GM12878 (cell line): ENCODE measurements at regions not wholly inside any gene's neighbourhood (a gene's known extent, or its start where the extent isn't known, plus 50 kb on each side); places are given as distances from the start of the nearest gene placed in this dataset.

Experiments used
- ATAC-seq: fragments of 200-7000 bp; cut with Tn5 transposase; 3 replicates; pipeline ENCODE4 v1.9.1; 2020; ENCODE audit warnings: mild to moderate bottlenecking, moderate library complexity
- BruUV-seq: library from RNA; stranded (reverse); fragments of 400-500 nt; replicated peaks from 2 replicates; lab custom pipeline; 2021; lab: Mats Ljungman, UMichigan
- CTCF ChIA-PET: fragments of 300-600 bp; sonication (Branson Sonifier 250); formaldehyde crosslinking; extraction: SDS; loops from one replicate; lab custom pipeline; 2021; ENCODE audit warnings: inconsistent platforms; lab: Yijun Ruan, JAX
- POLR2A ChIA-PET: fragments of 350-600 bp; formaldehyde crosslinking; extraction: SDS; loops from one replicate; lab custom pipeline; 2021; ENCODE audit warnings: inconsistent platforms; lab: Charles Lee
- RAD21 ChIA-PET: fragments of 300-600 bp; sonication (Branson Sonifier 250); formaldehyde crosslinking; loops from one replicate; lab custom pipeline; 2023; ENCODE audit warnings: antibody characterized with exemption; ENCODE audit not compliant: unreplicated experiment; lab: Charles Lee
- SMC1A ChIA-PET: fragments of 300-600 bp; sonication (Branson Sonifier 250); formaldehyde crosslinking; loops from one replicate; lab custom pipeline; 2023; ENCODE audit not compliant: unreplicated experiment, uncharacterized antibody; lab: Charles Lee
- DNase-seq: peaks from one replicate; pipeline ENCODE4 v3.0.0-alpha.2; 2011; ENCODE audit warnings: low read depth, low spot score
- FAIRE-seq: peaks from 3 replicates; lab custom pipeline; 2011; peaks lifted over from hg19 to GRCh38; lab: Jason Lieb, UNC
- H2AFZ ChIP-seq: 2 replicates; pipeline ENCODE4 v1.6.0; 2011; ENCODE audit warnings: low read depth, low read length, control low read depth; ENCODE audit not compliant: control insufficient read depth
- H3K27ac ChIP-seq: 2 replicates; pipeline ENCODE4 v1.5.1; 2011; ENCODE audit warnings: control low read depth; ENCODE audit not compliant: control insufficient read depth, insufficient read depth
- H3K27me3 ChIP-seq, 2 experiments: replicated peaks in 1 of 2; 2 replicates each; pipeline versions ENCODE4 v1.6.0 to v1.6.1; 2011; ENCODE audit warnings: low read length in 1 of 2; ENCODE audit not compliant: control insufficient read depth in 2 of 2, insufficient read depth in 2 of 2
- H3K36me3 ChIP-seq, 2 experiments: 2 replicates each; pipeline ENCODE4 v1.5.1; 2011; ENCODE audit warnings: low read length in 1 of 2; ENCODE audit not compliant: control insufficient read depth in 2 of 2, insufficient read depth in 2 of 2
- H3K4me1 ChIP-seq: 2 replicates; pipeline ENCODE4 v1.6.1; 2011; ENCODE audit warnings: mild to moderate bottlenecking, low read length, moderate library complexity, mixed read lengths; ENCODE audit not compliant: control insufficient read depth, insufficient read depth
- H3K4me2 ChIP-seq: 2 replicates; pipeline ENCODE4 v1.6.0; 2011; ENCODE audit warnings: control low read depth; ENCODE audit not compliant: control insufficient read depth, insufficient read depth
- H3K4me3 ChIP-seq: fragments of 200-600 bp; sonication (generic); 2 replicates; pipeline ENCODE4 v1.5.1; 2016
- H3K79me2 ChIP-seq: 2 replicates; pipeline ENCODE4 v1.6.0; 2011; ENCODE audit warnings: low read length; ENCODE audit not compliant: control insufficient read depth, insufficient read depth
- H3K9ac ChIP-seq: 2 replicates; pipeline ENCODE4 v1.8.0; 2011; ENCODE audit warnings: low read length, control low read depth, mixed read lengths; ENCODE audit not compliant: control insufficient read depth, insufficient read depth
- H3K9me3 ChIP-seq: replicated peaks from 3 replicates; pipeline ENCODE4 v1.5.1; 2011; ENCODE audit warnings: mild to moderate bottlenecking, low read length; ENCODE audit not compliant: control insufficient read depth, insufficient read depth
- H4K20me1 ChIP-seq: 2 replicates; pipeline ENCODE4 v1.6.0; 2011; ENCODE audit not compliant: control insufficient read depth, insufficient read depth
- EP300 ChIP-seq, 2 experiments: fragments of 150-350 bp in 1 of 2; IDR thresholded peaks; 2 replicates each; pipeline ENCODE4 v1.6.1; 2011 to 2012; ENCODE audit warnings: low read depth in 2 of 2, low read length in 2 of 2, borderline replicate concordance in 1 of 2, improper control_type of control experiment in 1 of 2, inconsistent platforms in 1 of 2; ENCODE audit not compliant: control insufficient read depth in 1 of 2
- FOS ChIP-seq: IDR thresholded peaks from 3 replicates; pipeline ENCODE4 v1.6.1; 2011; ENCODE audit warnings: borderline replicate concordance; ENCODE audit not compliant: insufficient read length; ENCODE audit errors: extremely low read depth
- FOXK2 ChIP-seq: fragments of 450-650 bp; IDR thresholded peaks from 2 replicates; pipeline ENCODE4 v1.6.1; 2017; ENCODE audit warnings: mild to moderate bottlenecking, moderate library complexity
- GABPA ChIP-seq: IDR thresholded peaks from 2 replicates; pipeline ENCODE4 v1.6.1; 2014; ENCODE audit warnings: antibody characterized with exemption, low read depth, mild to moderate bottlenecking, inconsistent platforms
- NFYA ChIP-seq: IDR thresholded peaks from 2 replicates; pipeline ENCODE4 v1.6.1; 2011; ENCODE audit warnings: low read depth, mild to moderate bottlenecking, low read length, improper control_type of control experiment, borderline replicate concordance
- ZBTB33 ChIP-seq: fragments of 450-650 bp; IDR thresholded peaks from 2 replicates; pipeline ENCODE4 v1.6.1; 2017; ENCODE audit warnings: mild to moderate bottlenecking
- WGBS: methylation state at CpG from one replicate; pipeline ENCODE4 v1.1.6; 2016; ENCODE audit warnings: low lambda C conversion rate; ENCODE audit not compliant: insufficient replicate concordance, insufficient coverage; ENCODE audit errors: missing lambda C conversion rate; 5-methylcytosine and 5-hydroxymethylcytosine counted together
- in situ Hi-C: fragments of 300-500 bp; cut with MboI; formaldehyde crosslinking; loops from 9 replicates; pipeline ENCODE4 v1.14.3; 2018; ENCODE audit warnings: mixed read lengths
- intact Hi-C: fragments of 100-400 bp; cut with micrococcal nuclease; formaldehyde crosslinking; loops from one replicate; pipeline ENCODE4 v1.14.2; 2022; ENCODE audit not compliant: unreplicated experiment
- microRNA counts: library from miRNA; unstranded; fragments of <30 nt; microRNA quantifications from one replicate; lab custom pipeline; 2016
- microRNA-seq: library from miRNA; unstranded; fragments of <30 nt; microRNA quantifications from one replicate; pipeline ENCODE4, GENCODE V29; 2018
- small RNA-seq: library from RNA; depleted of rRNA; stranded (forward); fragments of <200 nt; gene quantifications from one replicate; pipeline ENCODE3, GENCODE V24; 2014

- Histone ChIP-seq H3K9ac (no peak overlapping the region), H3K9me3 (no peaks in the 10 kb centered on the region)
- RAD21 ChIA-PET = no interaction called here
- TF ChIP-seq FOXK2 = no peak
- TF ChIP-seq, all 136 proteins: peak for 0
- Histone ChIP-seq H3K4me3 (no peak overlapping the region), H3K27ac (no peak overlapping the region), H3K27me3 (no peaks in the 10 kb centered on the region), H3K4me1 (no peaks in the 10 kb centered on the region), H2AFZ (no peak overlapping the region), H4K20me1 (no peaks in the 10 kb centered on the region), H3K4me2 (no peak overlapping the region), H3K36me3 (no peaks in the 10 kb centered on the region), H3K79me2 (no peaks in the 10 kb centered on the region)
- ChIA-PET POLR2A (no interaction called here), SMC1A (no interaction called here), CTCF (no interaction called here)
- intact Hi-C loops = no loop called here
- DNase-seq = no peak
- FAIRE-seq = no peak
- BruUV-seq = no TSS peak
- in situ Hi-C loops = no loop called here
- no peak for ATAC-seq
- 41% methylated on average over 6 of the region's 6 CpGs for WGBS
Observed at GRCh38 chr19:20250627-20251026, 83.6 kb downstream of the ZNF486 start.

GRCh38 chr19:20250121-20250520 is 83.1 kb downstream of the ZNF486 start:
- no peak for DNase-seq
- no TSS peak for BruUV-seq
- Histone ChIP-seq H2AFZ (no peak overlapping the region), H3K27me3 (no peaks in the 10 kb centered on the region), H3K4me2 (no peak overlapping the region), H3K4me3 (no peak overlapping the region), H3K79me2 (no peaks in the 10 kb centered on the region), H3K9ac (no peak overlapping the region), H3K4me1 (no peaks in the 10 kb centered on the region), H3K27ac (no peak overlapping the region)
- in situ Hi-C loops (no loop called here), intact Hi-C loops (no loop called here)
- POLR2A ChIA-PET = no interaction called here
- no peak for FAIRE-seq
- CTCF ChIA-PET = no interaction called here
- no peak for TF ChIP-seq FOS
- no peak for TF ChIP-seq ZBTB33
- TF ChIP-seq EP300 (IDR thresholded peaks at IDR 0.05; ENCODE audit: borderline replicate concordance in 1 of 2, control insufficient read depth in 1 of 2, low read depth in 2 of 2, low read length in 2 of 2) = no peak
- no peak for TF ChIP-seq GABPA
- no peak for TF ChIP-seq NFYA
- TF ChIP-seq, all 136 proteins: peak for 0
- SMC1A ChIA-PET = interaction anchor here (0.6 kb wide), 1 partner anchor 15 kb away, joined by 3 read pairs; no protein-coding TSS in a partner anchor
- Histone ChIP-seq H4K20me1 (no peaks in the 10 kb centered on the region), H3K9me3 (no peaks in the 10 kb centered on the region), H3K36me3 (no peaks in the 10 kb centered on the region)
- ATAC-seq = no peak
- RAD21 ChIA-PET = no interaction called here
- 0% methylated on average over 1 of the region's 1 CpG for WGBS

MicroRNA genes in the stretch of these regions (microRNA counts, 767-probe panel; counts per million panel counts)
- microRNA hsa-miR-1270 (lab: Ali Mortazavi, UCI) = 1,346 counts per million, percentile 48 among the panel's probes with 10 or more counts

Small RNA genes in the stretch of these regions (microRNA-seq; reads per million reads assigned to microRNA genes)
- gene MIR1270 = 12.8 reads per million, percentile 48 among the genes with 10 or more reads in this experiment

Small RNA genes in the stretch of these regions (small RNA-seq; reads per million reads assigned to genes)
- gene MIR1270 = 0.51 reads per million, percentile 9 among the genes with 10 or more reads in this experiment
